ENCODE measurements at regions not wholly inside any gene's neighbourhood (a gene's known extent, or its start where the extent isn't known, plus 50 kb on each side); places are given as distances from the start of the nearest gene placed in this dataset.

DNA sequence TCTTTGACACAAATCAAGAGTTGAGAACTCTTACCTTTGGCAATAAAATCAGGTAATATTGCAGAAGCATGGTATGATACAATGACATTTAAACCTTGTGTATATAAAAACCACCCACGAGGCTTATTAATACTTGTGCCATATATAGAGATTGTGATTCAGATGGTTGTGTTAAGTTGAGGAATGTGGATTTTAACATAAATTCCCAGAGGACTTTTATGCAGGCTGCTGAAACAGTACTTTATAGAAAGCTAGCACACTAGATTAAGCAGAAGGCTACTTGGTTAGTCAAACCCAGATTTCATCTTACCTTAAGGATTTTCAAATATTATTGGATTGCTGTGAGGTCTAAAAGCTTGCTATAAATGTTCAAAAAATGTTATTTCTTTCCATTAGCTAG lies 325.7 kb upstream of the PCDH10 start:
- H3K36me3 ChIP-seq (ENCODE audit: insufficient read depth, low read length): no peaks in the 10 kb centered on the region
- H3K27me3 ChIP-seq (ENCODE audit: insufficient read depth, low read length, poor library complexity, severe bottlenecking): no peaks in the 10 kb centered on the region

DNA sequence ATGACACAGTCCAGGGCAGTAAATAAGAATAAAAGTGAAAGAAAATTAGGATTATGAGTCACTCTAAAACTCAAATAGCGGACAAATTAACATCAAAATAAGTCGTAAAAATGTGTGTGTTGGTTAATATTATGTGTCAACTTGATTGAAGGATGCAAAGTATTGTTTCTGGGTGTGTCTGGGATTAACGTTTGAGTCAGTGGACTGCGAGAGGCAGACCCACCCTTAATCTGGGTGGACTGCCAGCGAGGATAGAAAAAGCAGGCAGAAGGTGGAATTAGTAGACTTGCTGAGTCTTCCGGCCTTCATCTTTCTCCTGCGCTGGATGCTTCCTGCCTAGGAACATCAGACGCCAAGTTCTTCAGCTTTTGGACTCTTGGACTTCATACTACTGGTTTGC lies 324.3 kb upstream of the PCDH10 start:
- no peaks in the 10 kb centered on the region for H3K79me2 ChIP-seq (ENCODE audit: insufficient read depth, low read length)
- no peaks in the 10 kb centered on the region for H3K9me3 ChIP-seq (ENCODE audit: insufficient read depth, low read depth, low read length)
- no peak for TF ChIP-seq CTCF (conservative IDR thresholded peaks at IDR 0.05; ENCODE audit: low read length)
- TF ChIP-seq EZH2phosphoT487 (IDR thresholded peaks at IDR 0.05; ENCODE audit: borderline replicate concordance): no peak
- no peak overlapping the region for H2AFZ ChIP-seq (ENCODE audit: low read length)
- no peaks in the 10 kb centered on the region for H4K20me1 ChIP-seq (ENCODE audit: insufficient read depth, low read length, poor library complexity, severe bottlenecking)
- no peak overlapping the region for H3K4me3 ChIP-seq (ENCODE audit: low read length, poor library complexity, severe bottlenecking)
- no peak overlapping the region for H3K4me2 ChIP-seq (ENCODE audit: low read depth, low read length, poor library complexity, severe bottlenecking)
- no peaks in the 10 kb centered on the region for H3K36me3 ChIP-seq (ENCODE audit: insufficient read depth, low read length)
- H3K9me2 ChIP-seq (replicated peaks; ENCODE audit: low read depth, low read length): no peaks in the 10 kb centered on the region
- no peaks in the 10 kb centered on the region for H3F3A ChIP-seq (ENCODE audit: low read depth)
- H3K27me3 ChIP-seq (ENCODE audit: insufficient read depth, low read length, poor library complexity, severe bottlenecking): no peaks in the 10 kb centered on the region
- no peak overlapping the region for H3K9ac ChIP-seq (ENCODE audit: low read depth, low read length, poor library complexity, severe bottlenecking)
- peaks cover 3% of the 10 kb centered on the region for H3K4me1 ChIP-seq (ENCODE audit: insufficient read depth, low read length, poor library complexity, severe bottlenecking)

More for the DNA sequence above, 325.7 kb upstream of the PCDH10 start:
- Histone ChIP-seq H2AFZ (ENCODE audit: low read length) (no peak overlapping the region), H3K9me2 (replicated peaks; ENCODE audit: low read depth, low read length) (no peaks in the 10 kb centered on the region), H3K9ac (ENCODE audit: low read depth, low read length, poor library complexity, severe bottlenecking) (no peak overlapping the region), H3K9me3 (ENCODE audit: insufficient read depth, low read depth, low read length) (no peaks in the 10 kb centered on the region), H3K79me2 (ENCODE audit: insufficient read depth, low read length) (no peaks in the 10 kb centered on the region), H3K4me3 (ENCODE audit: low read length, poor library complexity, severe bottlenecking) (no peak overlapping the region), H3K4me2 (ENCODE audit: low read depth, low read length, poor library complexity, severe bottlenecking) (no peak overlapping the region), H3K4me1 (ENCODE audit: insufficient read depth, low read length, poor library complexity, severe bottlenecking) (peaks cover 3% of the 10 kb centered on the region), H3F3A (ENCODE audit: low read depth) (no peaks in the 10 kb centered on the region), H4K20me1 (ENCODE audit: insufficient read depth, low read length, poor library complexity, severe bottlenecking) (no peaks in the 10 kb centered on the region)
- TF ChIP-seq CTCF (conservative IDR thresholded peaks at IDR 0.05; ENCODE audit: low read length) (no peak), EZH2phosphoT487 (IDR thresholded peaks at IDR 0.05; ENCODE audit: borderline replicate concordance) (no peak)

DNA sequence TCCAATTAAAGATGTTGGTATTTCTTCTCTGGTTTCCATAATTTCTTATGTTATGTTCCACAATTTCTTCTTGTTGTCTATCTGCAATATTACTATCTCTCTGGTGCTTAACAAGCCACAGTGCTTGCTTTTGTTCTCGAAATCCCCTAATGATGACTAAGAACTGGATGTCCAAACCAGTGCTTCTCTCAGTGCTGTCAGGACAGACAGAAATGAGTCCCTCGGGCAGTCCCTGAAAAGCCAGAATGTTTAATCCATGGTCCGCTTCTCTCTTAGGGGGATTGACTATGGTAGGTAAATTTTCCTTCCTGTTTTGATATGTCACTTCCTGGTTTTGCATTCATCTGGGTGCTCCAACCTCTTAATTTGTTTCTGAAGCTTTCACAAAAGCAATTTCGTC lies 321.6 kb upstream of the PCDH10 start:
- Histone ChIP-seq H3K4me2 (ENCODE audit: low read depth, low read length, poor library complexity, severe bottlenecking) (no peak overlapping the region), H3K4me3 (ENCODE audit: low read length, poor library complexity, severe bottlenecking) (no peak overlapping the region), H4K20me1 (ENCODE audit: insufficient read depth, low read length, poor library complexity, severe bottlenecking) (no peaks in the 10 kb centered on the region), H3K4me1 (ENCODE audit: insufficient read depth, low read length, poor library complexity, severe bottlenecking) (peaks cover 3% of the 10 kb centered on the region), H3K9me3 (ENCODE audit: insufficient read depth, low read depth, low read length) (no peaks in the 10 kb centered on the region), H3K27me3 (ENCODE audit: insufficient read depth, low read length, poor library complexity, severe bottlenecking) (no peaks in the 10 kb centered on the region), H3K36me3 (ENCODE audit: insufficient read depth, low read length) (no peaks in the 10 kb centered on the region), H3F3A (ENCODE audit: low read depth) (no peaks in the 10 kb centered on the region), H2AFZ (ENCODE audit: low read length) (peak overlapping the region; percentile 40; the same call in 1 of the 2 replicates), H3K9me2 (replicated peaks; ENCODE audit: low read depth, low read length) (no peaks in the 10 kb centered on the region), H3K79me2 (ENCODE audit: insufficient read depth, low read length) (no peaks in the 10 kb centered on the region), H3K9ac (ENCODE audit: low read depth, low read length, poor library complexity, severe bottlenecking) (no peak overlapping the region)
- TF ChIP-seq CTCF (conservative IDR thresholded peaks at IDR 0.05; ENCODE audit: low read length): no peak
- TF ChIP-seq EZH2phosphoT487 (IDR thresholded peaks at IDR 0.05; ENCODE audit: borderline replicate concordance): no peak

Data from Loucy (cell line).